CD4-positive, alpha-beta T cell treated with Interleukin-4 for 4 hours (primary cell): ENCODE measurements at regions not wholly inside any gene's neighbourhood (a gene's known extent, or its start where the extent isn't known, plus 50 kb on each side); places are given as distances from the start of the nearest gene placed in this dataset.
"Not testable (repeated sequence)": the region's sequence is repeated elsewhere in the genome, so short reads cannot be mapped to it uniquely, and the experiment has no call there.

Experiments used
- DNase-seq: peaks from one replicate; pipeline ENCODE4 v3.0.0-alpha.2; 2020

- no peak for DNase-seq
Measured at GRCh38 chr4:26185436-26185835, 135.4 kb upstream of the RBPJ start.

DNA sequence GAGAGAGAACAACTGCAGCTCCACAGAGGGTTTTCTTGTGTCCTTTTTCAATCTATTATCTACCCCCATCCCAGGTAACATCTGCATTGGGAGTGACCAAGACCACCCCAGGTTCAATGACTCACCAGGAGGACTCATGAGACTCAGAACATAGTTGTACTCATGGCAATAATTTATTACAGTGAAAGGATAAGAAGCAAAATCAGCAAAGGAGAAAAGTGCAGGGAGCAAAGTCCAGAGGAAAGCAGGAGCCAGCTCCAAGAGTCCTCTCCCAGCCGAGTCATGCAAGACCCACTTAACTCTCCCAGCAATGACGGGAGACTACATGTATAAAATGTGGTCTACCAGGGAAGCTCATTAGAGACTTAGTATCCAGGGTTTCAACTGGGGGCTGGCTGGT lies 129.5 kb upstream of the RBPJ start:
- no peak for DNase-seq

- no peak for DNase-seq
Measured at GRCh38 chr4:26192899-26193869, 127.6 kb upstream of the RBPJ start.

GRCh38 chr4:26194764-26195163 lies 126.0 kb upstream of the RBPJ start:
- no peak for DNase-seq

GRCh38 chr4:26196567-26196966 lies 124.2 kb upstream of the RBPJ start:
- DNase-seq, result no peak

DNA sequence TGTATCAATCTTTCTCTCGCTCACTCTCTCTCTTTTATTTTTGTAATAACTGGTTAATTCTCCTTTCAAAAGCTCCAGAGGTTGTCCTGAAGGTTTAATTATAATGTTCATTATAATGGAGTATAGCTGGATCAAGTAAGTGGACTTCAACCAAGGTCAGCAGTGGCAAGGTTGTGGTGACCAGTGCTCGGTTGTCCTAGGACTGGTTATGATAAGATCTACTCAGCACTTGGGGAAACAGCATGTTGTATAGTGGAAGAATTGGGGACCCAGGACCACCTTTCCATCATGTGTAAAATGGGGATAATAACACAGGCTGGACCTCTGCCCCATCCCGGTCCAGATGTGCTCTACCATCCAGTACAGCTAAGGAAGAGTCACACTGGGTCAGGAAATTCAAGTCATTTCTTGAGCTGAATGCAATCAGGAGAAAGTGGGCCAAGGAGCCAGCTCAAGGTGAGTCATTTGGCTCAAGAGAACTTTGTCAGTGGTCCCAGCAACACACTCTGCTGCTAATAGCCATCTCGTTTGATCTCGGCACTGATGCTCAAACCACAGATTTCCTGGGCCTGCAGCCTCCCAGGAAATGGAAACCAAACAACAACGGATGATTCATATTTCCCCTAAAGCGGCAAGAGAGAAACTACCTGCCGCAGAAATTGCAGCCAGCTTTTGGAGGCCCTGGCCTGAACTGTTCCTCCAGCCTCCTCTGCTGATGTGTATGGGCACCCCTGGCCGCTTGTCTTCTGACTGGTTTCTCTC lies 123.6 kb upstream of the RBPJ start:
- peak; percentile 91 for DNase-seq

- DNase-seq, result not testable (repeated sequence)
Measured at GRCh38 chr4:26198931-26199330, 121.9 kb upstream of the RBPJ start.

GRCh38 chr4:26199596-26199995 lies 121.2 kb upstream of the RBPJ start:
- DNase-seq, result no peak

DNA sequence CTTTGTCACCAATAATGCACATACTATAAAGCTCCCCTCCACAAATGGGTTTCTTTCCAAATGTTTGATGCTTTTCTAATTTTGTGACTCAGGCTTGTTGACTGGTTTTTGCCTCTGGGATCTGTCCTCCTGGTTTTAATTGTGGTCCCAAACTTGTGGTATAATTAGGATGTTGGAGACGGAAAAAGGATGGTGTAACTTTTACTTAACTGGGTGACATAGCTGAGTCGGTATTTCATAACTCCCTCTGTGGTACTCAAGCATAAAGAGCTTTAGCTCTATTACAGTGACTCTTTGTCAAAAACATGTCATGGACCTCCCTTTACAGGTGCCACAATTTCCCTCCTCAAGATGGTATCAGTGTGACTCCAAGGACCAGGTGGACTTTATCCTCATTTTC lies 119.7 kb upstream of the RBPJ start:
- DNase-seq, result no peak

- DNase-seq, result peak; percentile 45
Measured at GRCh38 chr4:26204249-26204825, 116.5 kb upstream of the RBPJ start.

DNA sequence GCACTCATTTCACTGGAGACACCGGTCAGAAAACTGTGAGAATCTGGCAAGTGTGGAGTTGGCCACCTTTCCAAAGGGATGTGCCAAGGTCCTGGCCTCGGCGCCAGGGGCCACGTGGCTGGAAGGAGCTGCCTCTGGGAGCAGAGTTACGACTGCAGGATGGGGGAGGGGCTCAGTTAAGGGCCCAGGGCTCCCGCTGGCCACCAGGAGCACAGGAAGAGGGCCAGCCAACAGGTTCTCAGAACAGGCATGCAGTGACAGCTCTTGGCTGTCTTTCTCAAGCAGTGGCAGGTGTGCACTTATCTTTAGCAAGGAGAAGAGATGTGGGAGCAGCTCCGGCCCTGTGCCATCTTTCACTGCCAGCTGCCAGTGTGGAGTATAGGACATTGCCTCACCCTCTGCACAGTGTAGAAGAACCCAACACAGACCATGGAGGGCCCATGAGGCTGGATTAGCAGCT lies 115.9 kb upstream of the RBPJ start:
- DNase-seq, result no peak

GRCh38 chr4:26206339-26206738 lies 114.5 kb upstream of the RBPJ start:
- DNase-seq, result no peak

DNA sequence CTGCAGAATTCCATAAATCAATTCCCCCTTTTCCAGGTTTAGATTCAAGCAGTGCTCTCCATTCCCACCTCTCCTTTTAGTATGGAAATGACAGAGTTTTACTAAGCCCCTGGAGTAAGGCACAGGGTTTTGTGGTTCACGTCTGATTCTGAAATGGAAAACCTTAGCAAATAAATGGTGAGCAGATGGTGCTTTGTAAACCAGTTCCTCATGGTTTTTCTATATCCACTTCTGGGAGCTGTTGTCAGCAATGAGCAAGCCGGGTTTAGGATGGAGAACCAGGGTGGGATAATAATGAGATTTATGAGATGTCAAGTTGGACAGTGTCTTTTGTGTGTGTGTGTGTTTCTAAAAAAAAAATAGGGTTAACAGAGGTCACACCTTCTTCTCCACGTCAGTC lies 113.8 kb upstream of the RBPJ start:
- no peak for DNase-seq

DNA sequence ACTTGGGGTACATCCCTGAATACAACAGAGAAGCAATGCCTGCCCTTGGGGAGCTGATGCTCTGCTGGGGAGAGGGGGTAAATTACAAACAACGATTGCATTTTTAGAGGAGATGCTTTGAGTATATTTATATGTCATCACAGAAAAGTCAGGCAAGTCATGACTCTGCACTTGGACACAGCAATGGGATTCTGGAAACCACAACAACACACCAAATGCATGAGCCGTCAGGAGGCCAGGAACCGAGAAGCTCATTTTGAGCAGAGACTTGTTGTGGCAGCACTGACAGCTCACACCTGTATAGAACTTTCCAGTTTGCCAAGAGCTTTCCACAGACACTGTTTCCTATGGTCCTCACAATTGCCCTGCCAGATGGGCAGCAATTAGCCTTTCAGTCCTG lies 113.2 kb upstream of the RBPJ start:
- DNase-seq, result no peak

DNA sequence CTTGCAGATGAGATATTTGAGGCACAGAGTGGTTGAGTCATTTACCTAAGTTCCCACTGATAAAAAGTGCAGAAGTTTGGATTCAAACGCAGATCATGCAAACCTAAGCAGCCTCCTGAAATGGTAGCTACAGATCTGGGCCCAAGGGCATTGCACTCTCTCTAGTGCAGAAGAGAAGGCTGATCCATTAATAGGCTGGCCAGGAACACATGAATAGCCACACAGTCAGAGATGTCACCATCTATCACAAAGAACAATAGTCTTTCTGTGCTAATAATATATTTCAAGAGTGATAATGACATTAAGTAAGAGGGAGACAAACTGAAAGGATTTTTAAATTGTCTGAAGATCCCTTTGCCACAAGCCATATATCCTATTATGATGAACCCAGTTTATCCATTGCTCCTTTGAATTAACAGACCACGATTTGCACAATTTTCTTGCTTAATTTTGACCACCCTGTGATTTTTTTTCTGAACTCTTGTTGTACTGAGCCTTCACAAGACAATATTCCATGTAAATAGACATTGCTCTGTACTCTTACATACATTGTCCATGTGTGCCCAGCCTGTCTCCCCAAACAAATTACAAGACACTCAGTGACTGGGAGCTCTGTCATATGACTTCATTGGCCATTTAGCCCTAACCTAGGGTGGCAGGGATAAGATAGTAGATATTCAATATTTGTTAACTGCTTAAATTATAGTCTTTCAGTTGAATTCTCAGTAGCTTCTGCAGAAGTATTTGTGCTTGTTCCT lies 112.4 kb upstream of the RBPJ start:
- no peak for DNase-seq

- DNase-seq, result not testable (repeated sequence)
Measured at GRCh38 chr4:26209378-26209777, 111.4 kb upstream of the RBPJ start.

- DNase-seq, result no peak
Measured at GRCh38 chr4:26212528-26212927, 108.3 kb upstream of the RBPJ start.

DNA sequence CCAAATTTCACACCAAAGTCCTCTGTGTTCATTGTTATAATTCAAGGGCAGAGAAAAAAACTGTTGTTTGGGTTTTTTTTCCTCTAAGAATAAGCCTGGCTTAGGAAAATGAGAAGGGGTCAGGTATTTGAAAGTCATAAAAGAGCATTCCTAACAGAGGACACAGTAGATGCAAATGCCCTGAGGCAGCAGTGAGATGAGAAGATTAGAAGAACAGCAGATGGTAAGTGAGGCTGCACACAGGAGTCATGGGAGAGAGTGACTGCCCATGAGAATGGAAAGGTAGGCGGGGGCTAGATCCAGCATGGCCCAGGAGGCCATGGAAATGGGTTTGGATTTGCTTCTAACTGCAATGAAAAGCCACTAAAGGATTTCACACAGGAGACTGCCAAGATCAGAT lies 107.5 kb upstream of the RBPJ start:
- DNase-seq, result no peak

DNA sequence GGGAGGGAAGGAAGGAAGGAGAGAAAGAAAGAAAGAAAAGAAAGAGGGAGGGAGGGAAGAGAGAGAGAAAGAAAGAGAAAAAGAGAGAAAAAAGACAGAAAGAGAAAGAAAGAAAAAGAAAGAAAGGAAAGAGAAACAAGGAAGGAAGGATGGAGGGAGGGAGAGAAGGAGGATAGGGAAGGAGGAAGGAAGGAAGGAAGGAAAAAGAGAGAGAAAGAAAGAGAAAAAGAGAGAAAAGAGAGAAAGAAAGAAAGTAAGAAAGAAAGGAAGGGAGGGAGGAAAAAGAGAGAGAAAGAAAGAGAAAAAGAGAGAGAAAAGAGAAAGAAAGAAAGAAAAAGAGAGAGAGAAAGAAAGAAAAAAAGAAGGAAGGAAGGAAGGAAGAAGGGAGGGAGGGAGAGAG lies 105.8 kb upstream of the RBPJ start:
- DNase-seq, result no peak

DNA sequence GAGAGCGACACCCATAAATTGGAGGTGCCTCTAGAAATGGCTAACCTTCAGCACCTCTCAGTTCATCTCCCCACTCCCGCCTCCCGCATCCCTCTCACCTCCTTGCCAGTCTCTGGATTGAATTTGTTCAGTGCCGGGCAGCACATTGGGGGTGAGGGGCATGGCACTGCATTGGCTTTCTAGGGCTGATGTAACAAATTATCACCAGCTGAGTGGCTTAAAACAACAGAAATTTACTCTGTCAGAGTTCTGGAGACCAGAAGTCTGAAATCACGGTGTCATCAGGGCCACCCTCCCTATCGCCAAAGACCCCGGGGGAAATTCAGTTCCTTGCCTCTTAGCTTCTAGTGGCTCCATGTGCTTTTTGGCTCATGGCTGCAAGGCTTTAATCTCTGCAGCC lies 105.1 kb upstream of the RBPJ start:
- DNase-seq, result no peak

DNA sequence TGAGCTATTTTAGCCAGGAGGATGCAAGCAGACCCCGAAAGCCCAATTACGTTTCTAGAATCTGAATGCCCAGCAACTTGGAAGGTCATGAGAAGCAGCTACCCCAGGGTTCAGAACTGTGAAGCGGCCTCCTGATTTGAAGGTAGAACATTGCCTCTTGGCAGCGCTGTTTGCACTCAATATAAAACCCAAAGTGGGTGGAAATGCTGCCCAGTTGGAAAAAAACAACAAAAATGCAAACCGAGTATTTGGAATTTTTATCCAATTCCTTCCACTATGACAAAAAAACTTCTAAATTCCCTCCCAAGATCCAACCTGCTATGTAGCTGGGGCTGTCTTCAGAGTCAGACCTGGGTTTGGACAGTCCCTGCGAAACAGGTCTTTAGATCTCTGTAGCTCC lies 103.3 kb upstream of the RBPJ start:
- DNase-seq, result no peak

GRCh38 chr4:26217961-26218676 lies 102.7 kb upstream of the RBPJ start:
- peak; percentile 13 for DNase-seq
